AML-193 (cell line): ENCODE measurements at regions not wholly inside any gene's neighbourhood (a gene's known extent, or its start where the extent isn't known, plus 50 kb on each side); places are given as distances from the start of the nearest gene placed in this dataset.
"Not testable (repeated sequence)": the region's sequence is repeated elsewhere in the genome, so short reads cannot be mapped to it uniquely, and the experiment has no call there.

ENCODE experiments used
- DNase-seq, 2 experiments: peaks; one replicate each; lab custom pipeline; 2025; lab: John Stamatoyannopoulos, UW

DNA sequence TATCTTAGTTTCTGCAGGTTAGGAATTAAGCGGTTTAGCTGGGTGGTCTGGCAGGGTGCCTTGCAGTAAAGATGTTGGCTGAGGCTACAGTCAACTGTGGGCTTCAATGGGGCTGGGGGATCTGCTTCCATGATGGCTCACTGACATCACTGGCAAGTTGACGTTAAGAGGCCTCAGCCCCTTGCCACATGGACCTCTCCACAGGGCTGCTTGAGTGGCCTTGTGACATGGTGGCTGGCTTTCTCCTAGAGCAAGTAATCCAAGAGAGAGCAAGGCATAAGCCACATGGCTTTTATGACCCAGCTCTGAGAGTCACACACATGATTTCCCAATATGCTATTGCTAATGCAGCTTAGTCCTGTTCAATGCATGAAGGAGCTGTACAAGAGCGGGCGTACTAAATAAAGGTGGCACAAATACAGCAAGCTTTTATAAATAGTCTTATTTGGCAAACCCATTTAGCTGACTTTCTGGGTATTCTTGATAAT, 109.1 kb downstream of the SEPTIN7 start:
- no peak for DNase-seq

GRCh38 chr7:35910621-35911020, 109.8 kb downstream of the SEPTIN7 start:
- DNase-seq: not testable (repeated sequence)

- not testable (repeated sequence) for DNase-seq
These were observed 112.5 kb downstream of the SEPTIN7 start for GRCh38 chr7:35913350-35913749.

DNA sequence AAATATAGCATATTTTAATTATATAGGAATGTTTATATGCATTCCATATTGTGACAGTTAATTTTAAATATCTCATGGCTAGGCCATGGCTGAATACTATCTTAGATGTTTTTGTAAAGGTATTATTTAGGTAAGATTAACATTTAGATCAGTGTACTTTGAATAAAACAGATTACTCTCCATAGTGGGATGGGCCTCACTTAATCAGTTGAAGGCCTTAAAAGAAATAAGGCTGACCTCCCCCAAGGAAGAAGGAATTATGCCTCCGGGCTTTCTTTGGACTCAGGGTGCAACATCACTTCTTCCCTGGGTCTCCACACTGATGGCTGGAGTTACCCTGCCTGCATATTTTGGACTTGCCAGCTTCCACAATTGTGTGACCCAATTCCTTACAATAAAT, 113.4 kb downstream of the SEPTIN7 start:
- not testable (repeated sequence) for DNase-seq

- DNase-seq: peak; percentile 70 to 77
These were observed 114.5 kb downstream of the SEPTIN7 start for GRCh38 chr7:35915247-35915955.

GRCh38 chr7:35918217-35918616, 117.4 kb downstream of the SEPTIN7 start:
- DNase-seq: not testable (repeated sequence)

DNA sequence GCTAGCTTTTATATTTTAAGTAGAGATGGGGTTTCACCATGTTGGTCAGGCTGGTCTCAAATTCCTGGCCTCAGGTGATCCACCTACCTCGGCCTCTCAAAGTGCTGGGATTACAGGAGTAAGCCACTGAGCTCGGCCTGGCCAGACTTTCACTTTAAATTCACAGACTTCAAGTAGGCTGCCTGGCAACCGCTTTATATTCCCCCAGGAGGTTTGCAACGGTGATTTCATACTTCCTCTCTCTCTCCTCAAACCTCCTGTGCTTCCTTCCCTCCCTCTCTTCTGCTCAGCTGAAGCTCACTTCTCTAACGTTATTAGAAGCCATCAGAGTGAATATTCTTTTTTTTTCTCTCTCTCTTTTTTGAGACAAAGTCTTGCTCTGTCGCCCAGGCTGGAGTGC, 118.8 kb downstream of the SEPTIN7 start:
- peak; percentile 40 to 58 for DNase-seq

DNA sequence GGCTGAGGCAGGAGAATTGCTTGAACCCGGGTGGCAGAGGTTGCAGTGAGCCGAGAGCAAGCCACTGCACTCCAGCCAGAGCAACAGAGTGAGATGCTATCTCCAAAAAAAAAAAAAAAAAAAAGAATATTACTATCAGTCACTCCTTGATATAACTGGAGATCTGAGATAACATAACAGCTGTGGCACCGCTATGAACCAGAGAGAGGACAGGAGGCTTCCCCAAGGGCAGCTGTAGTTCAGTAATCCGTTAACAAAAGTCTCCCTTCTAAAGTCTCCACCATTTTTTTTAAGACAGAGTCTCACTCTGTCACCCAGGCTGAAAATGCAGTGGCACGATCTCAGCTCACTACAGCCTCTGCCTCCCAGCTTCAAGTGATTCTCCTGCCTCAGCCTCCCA, 120.5 kb downstream of the SEPTIN7 start:
- not testable (repeated sequence) for DNase-seq

DNA sequence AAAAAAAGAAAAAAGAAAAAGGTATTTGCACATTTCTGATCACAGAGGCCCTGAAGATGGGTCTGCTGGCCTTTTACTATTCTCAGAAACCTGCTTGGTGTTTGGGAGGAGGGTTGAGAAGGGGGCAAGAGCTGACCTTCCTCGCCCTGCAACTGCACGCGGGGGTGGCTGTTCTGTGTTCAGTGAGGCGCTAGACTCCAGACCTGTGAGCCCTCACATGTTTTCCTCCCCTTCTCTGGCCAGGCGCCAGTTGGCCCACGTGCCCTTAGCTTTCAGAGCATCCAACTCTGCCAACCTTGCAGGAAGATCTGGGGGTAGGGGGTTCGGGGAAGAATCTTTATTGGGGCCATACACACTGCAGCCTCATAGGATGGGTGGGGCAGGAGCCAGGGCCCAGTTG, 123.8 kb downstream of the SEPTIN7 start:
- not testable (repeated sequence) for DNase-seq

- not testable (repeated sequence) for DNase-seq
These were observed 126.1 kb downstream of the SEPTIN7 start for GRCh38 chr7:35926966-35927365.

- not testable (repeated sequence) for DNase-seq
These were observed 130.3 kb downstream of the SEPTIN7 start for GRCh38 chr7:35931134-35931533.

DNA sequence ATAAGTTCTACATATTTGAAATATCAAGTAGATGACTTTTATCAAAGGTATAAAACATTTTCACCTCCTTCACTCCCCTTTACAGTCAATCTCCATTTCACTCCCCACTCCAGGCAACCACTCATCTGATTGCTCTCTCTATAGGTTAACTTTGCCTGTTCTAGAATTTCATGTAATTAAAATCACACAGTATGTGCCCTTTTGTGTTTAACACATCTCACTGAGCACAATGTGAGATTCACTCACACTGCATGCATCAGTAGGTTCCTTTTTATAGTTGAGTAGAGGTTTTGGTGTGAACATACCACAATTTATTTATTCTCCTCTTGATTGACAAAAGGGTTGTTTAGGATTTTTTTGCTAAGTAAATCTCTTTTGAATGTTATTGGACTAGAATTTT, 130.7 kb downstream of the SEPTIN7 start:
- not testable (repeated sequence) for DNase-seq

GRCh38 chr7:35940695-35941094, 139.8 kb downstream of the SEPTIN7 start:
- not testable (repeated sequence) for DNase-seq

- DNase-seq: peak in 1 of 2 experiments; percentile 3
These were observed 144.8 kb downstream of the SEPTIN7 start for GRCh38 chr7:35945621-35946020.

- not testable (repeated sequence) for DNase-seq
These were observed 154.9 kb downstream of the SEPTIN7 start for GRCh38 chr7:35955735-35956134.

GRCh38 chr7:35956988-35957387, 156.1 kb downstream of the SEPTIN7 start:
- not testable (repeated sequence) for DNase-seq

DNA sequence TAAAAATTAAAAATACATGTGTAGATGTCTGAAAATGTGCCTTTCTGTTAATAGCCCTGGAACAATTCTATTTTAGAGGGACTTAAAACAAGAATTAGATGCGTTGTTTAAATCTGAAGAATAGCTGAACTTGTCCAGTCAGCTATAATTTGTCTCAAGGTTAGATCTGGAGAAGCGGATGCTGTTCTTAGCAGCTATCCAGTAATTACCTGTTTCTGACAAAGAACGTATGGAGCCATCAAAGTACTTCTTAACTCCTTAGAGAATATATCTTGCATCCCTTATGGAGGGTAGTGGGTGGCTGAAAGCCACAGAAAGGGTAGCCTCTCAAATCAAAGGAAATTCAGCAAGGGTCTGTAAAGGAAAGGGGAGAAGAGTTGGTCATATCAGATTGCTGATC, 160.4 kb downstream of the SEPTIN7 start:
- DNase-seq: not testable (repeated sequence)

- not testable (repeated sequence) for DNase-seq
These were observed 161.8 kb downstream of the SEPTIN7 start for GRCh38 chr7:35962607-35963006.

- no peak for DNase-seq
These were observed 166.7 kb downstream of the SEPTIN7 start for GRCh38 chr7:35967366-35968139.

DNA sequence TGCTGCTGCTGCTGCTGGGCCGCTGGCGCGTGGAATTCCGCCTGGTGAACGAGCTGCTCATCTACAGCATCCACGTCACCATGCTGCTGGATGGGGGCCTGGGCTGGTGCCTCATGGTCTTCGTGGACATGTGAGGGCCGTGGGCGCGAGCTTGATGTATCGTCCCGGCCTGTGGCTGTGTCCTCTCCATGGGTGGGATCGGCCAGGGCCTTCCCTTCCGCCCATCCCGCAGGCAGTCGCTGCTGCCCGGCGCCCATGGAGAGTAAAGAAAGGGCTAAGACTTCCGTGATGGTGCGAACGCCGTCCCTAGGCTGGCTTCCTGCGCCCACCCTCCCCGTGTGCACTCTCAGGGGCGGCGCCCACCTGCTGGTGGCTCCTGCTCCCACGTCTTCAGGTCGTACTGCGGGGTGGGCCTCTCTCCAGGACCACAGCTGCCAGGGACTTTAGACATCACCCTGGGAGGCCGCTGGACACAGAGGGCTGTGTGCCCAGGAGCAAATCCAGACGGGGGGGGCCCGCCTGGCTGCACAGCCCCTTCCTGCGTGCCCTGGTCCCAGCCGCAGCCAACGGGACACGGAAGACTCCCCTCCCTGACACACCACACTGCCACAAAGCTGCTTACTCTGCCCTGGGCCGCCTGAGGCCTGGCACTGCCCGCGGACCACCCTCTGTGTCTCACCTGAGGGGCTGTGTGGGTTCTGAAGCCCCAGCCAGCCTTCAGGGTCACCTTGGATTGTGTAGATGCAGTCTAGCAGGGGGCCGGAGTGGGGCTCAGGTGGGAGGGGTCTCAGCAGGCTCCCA, 167.5 kb downstream of the SEPTIN7 start:
- DNase-seq: no peak

DNA sequence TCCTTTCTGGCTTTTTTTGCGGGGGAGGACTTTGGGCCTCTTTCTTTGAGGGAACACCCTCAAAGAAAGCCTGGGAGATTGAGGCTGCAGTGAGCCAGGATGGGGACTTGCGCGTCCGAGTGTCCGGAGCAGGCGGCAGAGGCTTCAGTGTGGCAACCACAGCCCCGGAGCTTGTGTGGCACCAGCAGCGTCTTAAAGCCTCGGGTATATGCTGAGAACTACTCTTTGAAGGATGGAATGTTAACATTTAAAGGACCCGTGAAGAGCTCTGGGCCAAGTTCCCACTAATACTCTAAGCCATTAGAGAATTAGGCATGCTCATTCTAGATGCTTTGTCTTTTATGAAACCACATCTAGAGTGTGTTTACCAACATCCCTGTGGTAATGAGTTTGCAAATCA, 168.2 kb downstream of the SEPTIN7 start:
- DNase-seq: no peak

DNA sequence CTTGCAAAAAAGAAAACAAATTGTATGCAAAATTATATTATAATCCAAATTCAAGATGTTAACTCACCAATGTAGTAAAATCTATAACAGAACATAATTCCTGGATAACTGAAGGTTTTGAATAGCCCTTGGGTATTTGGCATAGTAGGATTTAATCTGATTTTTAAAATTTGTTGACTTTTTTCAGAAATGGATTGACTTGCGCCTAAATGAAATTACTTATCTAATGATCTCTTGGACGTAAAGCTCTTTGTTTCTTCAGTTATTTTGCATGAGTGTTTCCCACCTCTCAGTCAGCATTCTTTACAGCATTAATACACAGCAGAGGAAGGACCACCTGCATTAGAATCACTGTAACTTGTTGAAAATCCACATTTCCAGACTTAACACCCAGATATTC, 169.6 kb downstream of the SEPTIN7 start:
- no peak for DNase-seq
